Thoracic aorta (tissue), 2 donors: ENCODE measurements at regions not wholly inside any gene's neighbourhood (a gene's known extent, or its start where the extent isn't known, plus 50 kb on each side); places are given as distances from the start of the nearest gene placed in this dataset.

Experiments
- ATAC-seq: fragments of 150-250 bp; one replicate; pipeline ENCODE4 v1.8.0; 2017; ENCODE audit warnings: low read depth; ENCODE audit not compliant: insufficient number of reproducible peaks, low FRiP score
- DNase-seq: peaks from one replicate; pipeline ENCODE4 v3.0.0-alpha.2; 2020; ENCODE audit warnings: low spot score
- H3K27ac ChIP-seq, 2 donors: fragments of 200-600 bp; sonication (generic); 1 replicate in 1 of 2; 2 replicates in 1 of 2; pipeline ENCODE4 v1.5.1; 2016; ENCODE audit warnings: mild to moderate bottlenecking in 2 of 2, moderate library complexity in 2 of 2
- H3K27me3 ChIP-seq: fragments of 200-600 bp; sonication (generic); replicated peaks from 2 replicates; pipeline ENCODE4 v1.6.0; 2016; ENCODE audit warnings: mild to moderate bottlenecking; ENCODE audit not compliant: insufficient read depth
- H3K36me3 ChIP-seq: fragments of 200-600 bp; sonication (generic); one replicate; pipeline ENCODE4 v1.5.1; 2016
- H3K4me1 ChIP-seq, 2 donors: fragments of 200-600 bp; sonication (generic); 1 replicate in 1 of 2; 2 replicates in 1 of 2; pipeline versions ENCODE4 v1.5.1 to v1.6.0; 2016; ENCODE audit warnings: low read depth in 2 of 2, mild to moderate bottlenecking in 1 of 2; ENCODE audit not compliant: control insufficient read depth in 1 of 2
- H3K4me3 ChIP-seq: fragments of 200-600 bp; sonication (generic); 2 replicates; pipeline ENCODE4 v1.5.1; 2016; ENCODE audit warnings: mild to moderate bottlenecking
- H3K9me3 ChIP-seq: fragments of 200-600 bp; sonication (generic); 2 replicates; pipeline ENCODE4 v1.5.1; 2016
- TF ChIP-seq, protein P1 (sequence below): fragments of 200-600 bp; sonication (generic); IDR thresholded peaks from one replicate; pipeline ENCODE4 v1.5.1; 2019; ENCODE audit warnings: antibody characterized with exemption

DNA sequence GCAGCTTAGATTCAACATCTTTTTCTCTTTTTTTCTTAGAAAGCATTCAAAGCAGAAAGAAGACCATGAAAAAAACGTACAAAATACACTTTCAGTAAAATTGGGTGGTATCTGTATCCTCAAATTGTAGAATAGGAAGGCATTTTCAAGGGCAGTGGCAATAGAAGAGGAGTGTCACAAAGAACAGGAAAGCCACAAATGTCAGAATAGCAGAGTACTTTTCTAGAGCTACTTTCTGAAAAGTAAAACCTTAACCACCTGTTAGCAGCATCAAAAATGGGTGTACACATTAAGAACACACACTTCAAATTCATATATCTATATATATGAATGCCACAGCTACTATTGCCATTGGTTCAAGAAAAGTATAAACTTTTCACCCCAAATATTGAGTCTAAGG lies 412.1 kb upstream of the DCN start:
- no peaks in the 10 kb centered on the region for H3K27me3 ChIP-seq
- H3K36me3 ChIP-seq: no peaks in the 10 kb centered on the region
- no peaks in the 10 kb centered on the region for H3K4me1 ChIP-seq
- no peak overlapping the region for H3K4me3 ChIP-seq
- TF ChIP-seq, protein P1, sequence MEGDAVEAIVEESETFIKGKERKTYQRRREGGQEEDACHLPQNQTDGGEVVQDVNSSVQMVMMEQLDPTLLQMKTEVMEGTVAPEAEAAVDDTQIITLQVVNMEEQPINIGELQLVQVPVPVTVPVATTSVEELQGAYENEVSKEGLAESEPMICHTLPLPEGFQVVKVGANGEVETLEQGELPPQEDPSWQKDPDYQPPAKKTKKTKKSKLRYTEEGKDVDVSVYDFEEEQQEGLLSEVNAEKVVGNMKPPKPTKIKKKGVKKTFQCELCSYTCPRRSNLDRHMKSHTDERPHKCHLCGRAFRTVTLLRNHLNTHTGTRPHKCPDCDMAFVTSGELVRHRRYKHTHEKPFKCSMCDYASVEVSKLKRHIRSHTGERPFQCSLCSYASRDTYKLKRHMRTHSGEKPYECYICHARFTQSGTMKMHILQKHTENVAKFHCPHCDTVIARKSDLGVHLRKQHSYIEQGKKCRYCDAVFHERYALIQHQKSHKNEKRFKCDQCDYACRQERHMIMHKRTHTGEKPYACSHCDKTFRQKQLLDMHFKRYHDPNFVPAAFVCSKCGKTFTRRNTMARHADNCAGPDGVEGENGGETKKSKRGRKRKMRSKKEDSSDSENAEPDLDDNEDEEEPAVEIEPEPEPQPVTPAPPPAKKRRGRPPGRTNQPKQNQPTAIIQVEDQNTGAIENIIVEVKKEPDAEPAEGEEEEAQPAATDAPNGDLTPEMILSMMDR: no peak
- ATAC-seq (no peak), DNase-seq (no peak)
- H3K27ac ChIP-seq: no peak overlapping the region
- no peaks in the 10 kb centered on the region for H3K9me3 ChIP-seq

DNA sequence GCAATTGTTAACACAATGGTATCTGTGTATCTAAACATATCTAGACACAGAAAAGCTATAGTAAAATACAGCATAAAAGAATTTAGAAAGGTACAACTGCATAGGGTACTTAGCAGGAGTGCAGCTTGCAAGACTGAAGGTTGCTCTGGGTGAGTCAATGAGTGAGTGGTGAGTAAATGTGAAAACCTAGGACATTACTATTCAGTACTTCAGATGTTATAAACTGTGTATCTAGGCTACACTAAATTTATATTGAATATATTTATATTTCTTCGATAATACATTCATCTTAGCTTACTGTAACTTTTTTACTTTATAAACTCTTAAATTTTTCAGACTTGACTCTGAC lies 409.0 kb upstream of the DCN start:
- H3K27ac ChIP-seq: no peak overlapping the region

DNA sequence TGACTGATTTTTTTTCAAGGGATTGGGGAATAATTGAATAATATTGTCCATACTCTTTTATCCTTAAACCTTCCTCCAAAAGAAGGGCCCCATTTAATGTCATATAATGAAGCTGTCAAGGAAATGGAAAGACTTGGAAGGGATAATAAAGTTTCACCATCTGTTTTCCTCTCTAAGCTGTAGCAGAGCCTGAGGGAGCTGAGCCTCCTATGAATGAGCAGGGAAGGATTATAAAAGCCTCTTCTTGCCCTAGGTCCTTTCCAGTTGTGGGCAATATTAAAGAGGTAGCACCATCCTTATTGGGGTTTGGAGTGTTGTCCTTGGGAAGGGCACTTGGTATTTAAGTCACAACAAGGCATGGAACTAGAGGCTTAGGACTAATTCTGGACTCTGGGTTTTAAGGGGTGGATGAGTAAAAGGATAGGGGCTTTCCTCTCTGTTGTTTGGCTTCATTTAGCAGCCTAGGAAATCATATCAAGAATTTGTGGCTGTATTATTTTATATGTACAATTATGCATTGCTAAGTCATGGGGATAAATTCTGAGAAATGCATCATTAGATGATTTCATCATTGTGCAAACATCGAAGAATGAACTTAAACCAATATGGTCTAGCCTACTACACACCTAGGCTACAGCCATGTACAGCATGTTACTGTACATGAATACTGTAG lies 408.5 kb upstream of the DCN start:
- no peak for ATAC-seq
- Histone ChIP-seq H3K4me1 (no peaks in the 10 kb centered on the region), H3K9me3 (no peaks in the 10 kb centered on the region), H3K36me3 (no peaks in the 10 kb centered on the region), H3K27me3 (no peaks in the 10 kb centered on the region), H3K27ac (no peak overlapping the region), H3K4me3 (no peak overlapping the region)
- TF ChIP-seq, protein P1: no peak
- no peak for DNase-seq

More for the DNA sequence above, 409.0 kb upstream of the DCN start:
- Histone ChIP-seq H3K4me3 (no peak overlapping the region), H3K36me3 (no peaks in the 10 kb centered on the region), H3K4me1 (no peaks in the 10 kb centered on the region), H3K9me3 (no peaks in the 10 kb centered on the region), H3K27me3 (no peaks in the 10 kb centered on the region)
- ATAC-seq: no peak
- DNase-seq: no peak
- TF ChIP-seq, protein P1: no peak

DNA sequence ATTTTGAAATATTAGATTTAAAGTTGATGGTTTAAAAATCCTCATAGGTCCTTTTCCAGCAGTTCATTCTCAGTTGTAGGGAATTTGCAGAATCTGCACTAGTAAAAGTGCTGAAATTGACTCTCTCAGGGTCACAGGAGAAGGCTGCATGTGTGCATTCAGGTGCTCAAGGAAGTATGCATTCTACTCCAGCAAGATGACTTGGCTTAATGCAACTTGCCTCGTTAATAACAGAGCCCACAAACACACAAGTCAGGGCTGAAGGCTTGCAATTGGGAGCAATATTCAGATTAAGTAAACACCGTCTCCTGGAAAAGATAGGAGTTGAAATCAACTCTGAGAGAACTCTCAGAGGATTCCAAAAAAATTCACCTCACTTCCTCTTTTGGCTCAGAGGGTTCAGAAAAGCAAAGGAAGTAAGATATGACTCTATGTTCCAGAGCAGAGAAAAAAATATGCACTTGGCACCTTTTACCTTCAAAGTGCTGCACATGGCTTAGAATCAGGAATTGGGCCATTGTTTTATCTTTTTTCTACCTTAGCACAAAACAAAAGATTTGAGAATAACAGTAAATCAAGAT lies 406.3 kb upstream of the DCN start:
- H3K4me1 ChIP-seq: no peaks in the 10 kb centered on the region
- no peak for ATAC-seq
- H3K4me3 ChIP-seq: no peak overlapping the region
- no peak overlapping the region for H3K27ac ChIP-seq
- TF ChIP-seq, protein P1: no peak
- no peak for DNase-seq
- no peaks in the 10 kb centered on the region for H3K36me3 ChIP-seq
- no peaks in the 10 kb centered on the region for H3K9me3 ChIP-seq
- H3K27me3 ChIP-seq: no peaks in the 10 kb centered on the region

DNA sequence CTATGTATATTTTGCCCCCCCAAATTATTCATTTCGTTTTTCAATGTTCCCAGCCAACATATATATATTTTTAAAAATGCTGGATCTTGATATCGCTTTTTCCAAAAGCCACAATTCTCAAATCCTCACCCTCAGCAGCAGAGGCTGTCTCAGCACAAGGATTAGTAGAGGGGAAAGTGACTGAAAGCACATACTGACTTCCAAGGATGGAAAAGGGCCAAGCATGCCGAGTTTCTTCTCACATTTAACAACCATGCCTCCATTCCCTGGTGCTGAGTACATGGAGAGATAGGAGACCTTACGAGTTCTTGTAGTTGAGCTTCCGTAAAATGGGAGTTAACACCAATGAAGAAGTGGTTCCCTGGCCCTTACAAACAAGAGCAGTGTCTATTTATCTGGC lies 403.4 kb upstream of the DCN start:
- no peaks in the 10 kb centered on the region for H3K36me3 ChIP-seq
- H3K27me3 ChIP-seq: no peaks in the 10 kb centered on the region
- no peaks in the 10 kb centered on the region for H3K9me3 ChIP-seq
- ATAC-seq (no peak), DNase-seq (no peak)
- no peak overlapping the region for H3K4me3 ChIP-seq
- no peaks in the 10 kb centered on the region for H3K4me1 ChIP-seq
- TF ChIP-seq, protein P1: no peak
- H3K27ac ChIP-seq: no peak overlapping the region
